ENCODE measurements at regions not wholly inside any gene's neighbourhood (a gene's known extent, or its start where the extent isn't known, plus 50 kb on each side); places are given as distances from the start of the nearest gene placed in this dataset.

- H3K27me3 ChIP-seq (ENCODE audit: insufficient read depth, low read length, poor library complexity, severe bottlenecking), result no peaks in the 10 kb centered on the region
- no peak overlapping the region for H2AFZ ChIP-seq (ENCODE audit: low read length)
- no peaks in the 10 kb centered on the region for H4K20me1 ChIP-seq (ENCODE audit: insufficient read depth, low read length, poor library complexity, severe bottlenecking)
- no peaks in the 10 kb centered on the region for H3K4me1 ChIP-seq (ENCODE audit: insufficient read depth, low read length, poor library complexity, severe bottlenecking)
- H3K9ac ChIP-seq (ENCODE audit: low read depth, low read length, poor library complexity, severe bottlenecking), result no peak overlapping the region
- no peak overlapping the region for H3K4me3 ChIP-seq (ENCODE audit: low read length, poor library complexity, severe bottlenecking)
- H3K36me3 ChIP-seq (ENCODE audit: insufficient read depth, low read length), result no peaks in the 10 kb centered on the region
- H3K9me3 ChIP-seq (ENCODE audit: insufficient read depth, low read depth, low read length), result no peaks in the 10 kb centered on the region
- TF ChIP-seq, protein P1, sequence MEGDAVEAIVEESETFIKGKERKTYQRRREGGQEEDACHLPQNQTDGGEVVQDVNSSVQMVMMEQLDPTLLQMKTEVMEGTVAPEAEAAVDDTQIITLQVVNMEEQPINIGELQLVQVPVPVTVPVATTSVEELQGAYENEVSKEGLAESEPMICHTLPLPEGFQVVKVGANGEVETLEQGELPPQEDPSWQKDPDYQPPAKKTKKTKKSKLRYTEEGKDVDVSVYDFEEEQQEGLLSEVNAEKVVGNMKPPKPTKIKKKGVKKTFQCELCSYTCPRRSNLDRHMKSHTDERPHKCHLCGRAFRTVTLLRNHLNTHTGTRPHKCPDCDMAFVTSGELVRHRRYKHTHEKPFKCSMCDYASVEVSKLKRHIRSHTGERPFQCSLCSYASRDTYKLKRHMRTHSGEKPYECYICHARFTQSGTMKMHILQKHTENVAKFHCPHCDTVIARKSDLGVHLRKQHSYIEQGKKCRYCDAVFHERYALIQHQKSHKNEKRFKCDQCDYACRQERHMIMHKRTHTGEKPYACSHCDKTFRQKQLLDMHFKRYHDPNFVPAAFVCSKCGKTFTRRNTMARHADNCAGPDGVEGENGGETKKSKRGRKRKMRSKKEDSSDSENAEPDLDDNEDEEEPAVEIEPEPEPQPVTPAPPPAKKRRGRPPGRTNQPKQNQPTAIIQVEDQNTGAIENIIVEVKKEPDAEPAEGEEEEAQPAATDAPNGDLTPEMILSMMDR (conservative IDR thresholded peaks at IDR 0.05; ENCODE audit: low read length), result no peak
- TF ChIP-seq EZH2phosphoT487 (IDR thresholded peaks at IDR 0.05; ENCODE audit: borderline replicate concordance), result no peak
- H3K9me2 ChIP-seq (replicated peaks; ENCODE audit: low read depth, low read length), result no peaks in the 10 kb centered on the region; the same call in 1 of the 2 replicates
- H3K4me2 ChIP-seq (ENCODE audit: low read depth, low read length, poor library complexity, severe bottlenecking), result no peak overlapping the region
- H3F3A ChIP-seq (ENCODE audit: low read depth), result no peaks in the 10 kb centered on the region
- no peaks in the 10 kb centered on the region for H3K79me2 ChIP-seq (ENCODE audit: insufficient read depth, low read length)
Observed at GRCh38 chr20:52775786-52776185, 196.4 kb upstream of the TSHZ2 start.

GRCh38 chr20:52768694-52769093 lies 203.5 kb upstream of the TSHZ2 start:
- no peaks in the 10 kb centered on the region for H4K20me1 ChIP-seq (ENCODE audit: insufficient read depth, low read length, poor library complexity, severe bottlenecking)
- no peaks in the 10 kb centered on the region for H3K27me3 ChIP-seq (ENCODE audit: insufficient read depth, low read length, poor library complexity, severe bottlenecking)
- H3K4me1 ChIP-seq (ENCODE audit: insufficient read depth, low read length, poor library complexity, severe bottlenecking), result no peaks in the 10 kb centered on the region
- H3K4me3 ChIP-seq (ENCODE audit: low read length, poor library complexity, severe bottlenecking), result no peak overlapping the region
- no peaks in the 10 kb centered on the region for H3K9me3 ChIP-seq (ENCODE audit: insufficient read depth, low read depth, low read length)
- H3K36me3 ChIP-seq (ENCODE audit: insufficient read depth, low read length), result no peaks in the 10 kb centered on the region
- no peak overlapping the region for H3K4me2 ChIP-seq (ENCODE audit: low read depth, low read length, poor library complexity, severe bottlenecking)
- H3K9ac ChIP-seq (ENCODE audit: low read depth, low read length, poor library complexity, severe bottlenecking), result no peak overlapping the region
- H2AFZ ChIP-seq (ENCODE audit: low read length), result no peak overlapping the region
- no peaks in the 10 kb centered on the region for H3K9me2 ChIP-seq (replicated peaks; ENCODE audit: low read depth, low read length)
- H3F3A ChIP-seq (ENCODE audit: low read depth), result no peaks in the 10 kb centered on the region
- TF ChIP-seq EZH2phosphoT487 (IDR thresholded peaks at IDR 0.05; ENCODE audit: borderline replicate concordance), result no peak
- TF ChIP-seq, protein P1 (conservative IDR thresholded peaks at IDR 0.05; ENCODE audit: low read length), result no peak
- H3K79me2 ChIP-seq (ENCODE audit: insufficient read depth, low read length), result no peaks in the 10 kb centered on the region

GRCh38 chr20:52766645-52767435 lies 205.3 kb upstream of the TSHZ2 start:
- no peak for TF ChIP-seq EZH2phosphoT487 (IDR thresholded peaks at IDR 0.05; ENCODE audit: borderline replicate concordance)
- TF ChIP-seq, protein P1 (conservative IDR thresholded peaks at IDR 0.05; ENCODE audit: low read length), result no peak
- no peaks in the 10 kb centered on the region for H3K27me3 ChIP-seq (ENCODE audit: insufficient read depth, low read length, poor library complexity, severe bottlenecking)
- H3K9me3 ChIP-seq (ENCODE audit: insufficient read depth, low read depth, low read length), result no peaks in the 10 kb centered on the region

More at GRCh38 chr20:52766645-52767435, 205.3 kb upstream of the TSHZ2 start:
- no peaks in the 10 kb centered on the region for H3K36me3 ChIP-seq (ENCODE audit: insufficient read depth, low read length)
- no peaks in the 10 kb centered on the region for H3K4me1 ChIP-seq (ENCODE audit: insufficient read depth, low read length, poor library complexity, severe bottlenecking)
- no peak overlapping the region for H2AFZ ChIP-seq (ENCODE audit: low read length)
- no peaks in the 10 kb centered on the region for H4K20me1 ChIP-seq (ENCODE audit: insufficient read depth, low read length, poor library complexity, severe bottlenecking)
- H3K4me2 ChIP-seq (ENCODE audit: low read depth, low read length, poor library complexity, severe bottlenecking), result no peak overlapping the region
- no peaks in the 10 kb centered on the region for H3F3A ChIP-seq (ENCODE audit: low read depth)
- H3K9ac ChIP-seq (ENCODE audit: low read depth, low read length, poor library complexity, severe bottlenecking), result no peak overlapping the region
- no peaks in the 10 kb centered on the region for H3K9me2 ChIP-seq (replicated peaks; ENCODE audit: low read depth, low read length)
- H3K4me3 ChIP-seq (ENCODE audit: low read length, poor library complexity, severe bottlenecking), result no peak overlapping the region
- H3K79me2 ChIP-seq (ENCODE audit: insufficient read depth, low read length), result no peaks in the 10 kb centered on the region
